SK-N-SH treated with all-trans-retinoic acid at 6 μM for 48 hours (cell line): ENCODE measurements at regions not wholly inside any gene's neighbourhood (a gene's known extent, or its start where the extent isn't known, plus 50 kb on each side); places are given as distances from the start of the nearest gene placed in this dataset.

Experiments
- ARNTL ChIP-seq: fragments of 450-650 bp; formaldehyde crosslinking; IDR thresholded peaks from 2 replicates; pipeline ENCODE4 v1.5.0; 2020; ENCODE audit warnings: low read depth, mild to moderate bottlenecking, moderate library complexity, borderline replicate concordance
- BACH2 ChIP-seq: fragments of 250-450 bp; sonication (Bioruptor Pico); IDR thresholded peaks from 2 replicates; pipeline ENCODE4 v1.9.0; 2021; ENCODE audit warnings: mild to moderate bottlenecking, borderline replicate concordance
- GLIS3 ChIP-seq: fragments of 250-450 bp; sonication (Bioruptor Pico); IDR thresholded peaks from 2 replicates; pipeline ENCODE4 v1.5.0; 2020; ENCODE audit warnings: mild to moderate bottlenecking, moderate library complexity
- ISL1 ChIP-seq: fragments of 250-450 bp; sonication (Bioruptor Pico); IDR thresholded peaks from 2 replicates; pipeline ENCODE4 v2.1.2; 2022; ENCODE audit warnings: mild to moderate bottlenecking, moderate library complexity
- RARB ChIP-seq: fragments of 250-450 bp; sonication (Bioruptor Pico); IDR thresholded peaks from 2 replicates; pipeline ENCODE4 v1.8.0; 2021; ENCODE audit warnings: mild to moderate bottlenecking, moderate library complexity
- ZC3H10 ChIP-seq: fragments of 250-450 bp; sonication (Bioruptor Pico); IDR thresholded peaks from 2 replicates; pipeline ENCODE4 v1.5.1; 2021; ENCODE audit warnings: mild to moderate bottlenecking, moderate library complexity
- ZFP3 ChIP-seq: fragments of 250-450 bp; sonication (Bioruptor Pico); IDR thresholded peaks from 2 replicates; pipeline ENCODE4 v1.5.0; 2020; ENCODE audit warnings: mild to moderate bottlenecking, moderate library complexity
- ZNF70 ChIP-seq: fragments of 450-650 bp; formaldehyde crosslinking; IDR thresholded peaks from 2 replicates; pipeline ENCODE4 v1.5.0; 2020; ENCODE audit warnings: mild to moderate bottlenecking, moderate library complexity
- TF ChIP-seq, protein P1 (sequence below): fragments of 250-450 bp; sonication (Bioruptor Pico); IDR thresholded peaks from 2 replicates; pipeline ENCODE4 v1.8.0; 2020; ENCODE audit warnings: mild to moderate bottlenecking, moderate library complexity, borderline replicate concordance

- TF ChIP-seq RARB (CRISPR knock-in tag) (no peak), BACH2 (no peak), GLIS3 (CRISPR knock-in tag) (no peak), ZFP3 (no peak), ZC3H10 (no peak), ARNTL (no peak), ZNF70 (CRISPR knock-in tag) (no peak), ISL1 (CRISPR knock-in tag) (no peak)
- TF ChIP-seq, protein P1, sequence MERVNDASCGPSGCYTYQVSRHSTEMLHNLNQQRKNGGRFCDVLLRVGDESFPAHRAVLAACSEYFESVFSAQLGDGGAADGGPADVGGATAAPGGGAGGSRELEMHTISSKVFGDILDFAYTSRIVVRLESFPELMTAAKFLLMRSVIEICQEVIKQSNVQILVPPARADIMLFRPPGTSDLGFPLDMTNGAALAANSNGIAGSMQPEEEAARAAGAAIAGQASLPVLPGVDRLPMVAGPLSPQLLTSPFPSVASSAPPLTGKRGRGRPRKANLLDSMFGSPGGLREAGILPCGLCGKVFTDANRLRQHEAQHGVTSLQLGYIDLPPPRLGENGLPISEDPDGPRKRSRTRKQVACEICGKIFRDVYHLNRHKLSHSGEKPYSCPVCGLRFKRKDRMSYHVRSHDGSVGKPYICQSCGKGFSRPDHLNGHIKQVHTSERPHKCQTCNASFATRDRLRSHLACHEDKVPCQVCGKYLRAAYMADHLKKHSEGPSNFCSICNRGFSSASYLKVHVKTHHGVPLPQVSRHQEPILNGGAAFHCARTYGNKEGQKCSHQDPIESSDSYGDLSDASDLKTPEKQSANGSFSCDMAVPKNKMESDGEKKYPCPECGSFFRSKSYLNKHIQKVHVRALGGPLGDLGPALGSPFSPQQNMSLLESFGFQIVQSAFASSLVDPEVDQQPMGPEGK (CRISPR knock-in tag): no peak
These were observed 240.0 kb downstream of the ZNF621 start for GRCh38 chr3:40764747-40765146.
